DMS153 treated with DMSO at 0.1 percent for 48 hours (cell line): ENCODE measurements at regions not wholly inside any gene's neighbourhood (a gene's known extent, or its start where the extent isn't known, plus 50 kb on each side); places are given as distances from the start of the nearest gene placed in this dataset.

ENCODE experiments used
- DNase-seq: peaks from one replicate; lab custom pipeline; 2025; ENCODE audit not compliant: unreplicated experiment; lab: John Stamatoyannopoulos, UW

GRCh38 chr1:37270639-37271038, 203.7 kb upstream of the ZC3H12A start:
- no peak for DNase-seq

- no peak for DNase-seq
These were observed 201.8 kb upstream of the ZC3H12A start for GRCh38 chr1:37272626-37273025.

DNA sequence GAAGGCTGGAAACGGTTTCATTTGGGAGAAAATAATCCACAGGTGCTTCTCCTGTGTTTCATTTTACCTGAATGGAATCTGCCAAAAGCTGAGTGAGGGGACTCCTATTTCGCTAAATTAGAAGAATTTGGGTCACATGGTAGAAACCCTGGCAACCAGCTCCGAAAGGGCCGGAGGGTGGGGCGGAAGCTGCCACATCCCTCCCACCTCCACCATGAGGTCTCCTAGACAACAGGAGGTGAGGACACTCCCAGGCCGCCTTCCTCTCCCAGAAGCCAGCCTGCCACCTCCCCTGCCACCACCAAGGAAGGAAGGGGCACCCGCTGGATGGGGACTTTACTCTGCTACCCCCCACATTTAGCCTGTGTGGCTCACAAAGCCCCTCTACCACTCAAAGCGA, 199.9 kb upstream of the ZC3H12A start:
- no peak for DNase-seq

- DNase-seq, result no peak
These were observed 199.3 kb upstream of the ZC3H12A start for GRCh38 chr1:37274938-37275631.

DNA sequence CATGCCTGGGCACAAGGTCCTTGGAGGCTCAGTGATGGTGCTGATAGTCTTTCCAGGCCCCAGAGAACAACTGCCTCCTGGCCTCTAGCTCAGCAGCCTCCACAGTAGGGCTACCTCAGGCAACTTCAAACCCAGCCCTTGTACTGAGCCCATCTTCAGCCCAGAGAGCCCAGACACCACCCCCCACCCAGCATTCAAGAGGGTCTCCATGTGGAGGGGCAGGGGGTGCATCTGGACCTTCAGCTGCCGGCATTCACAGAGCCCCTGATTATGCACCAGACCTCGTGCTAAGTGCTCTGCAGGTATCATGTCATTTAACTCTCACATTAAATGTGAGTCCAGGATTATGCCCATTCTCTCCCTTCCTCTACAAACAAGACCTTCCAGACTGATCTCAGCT, 197.0 kb upstream of the ZC3H12A start:
- no peak for DNase-seq

- no peak for DNase-seq
These were observed 193.0 kb upstream of the ZC3H12A start for GRCh38 chr1:37281354-37281753.

DNA sequence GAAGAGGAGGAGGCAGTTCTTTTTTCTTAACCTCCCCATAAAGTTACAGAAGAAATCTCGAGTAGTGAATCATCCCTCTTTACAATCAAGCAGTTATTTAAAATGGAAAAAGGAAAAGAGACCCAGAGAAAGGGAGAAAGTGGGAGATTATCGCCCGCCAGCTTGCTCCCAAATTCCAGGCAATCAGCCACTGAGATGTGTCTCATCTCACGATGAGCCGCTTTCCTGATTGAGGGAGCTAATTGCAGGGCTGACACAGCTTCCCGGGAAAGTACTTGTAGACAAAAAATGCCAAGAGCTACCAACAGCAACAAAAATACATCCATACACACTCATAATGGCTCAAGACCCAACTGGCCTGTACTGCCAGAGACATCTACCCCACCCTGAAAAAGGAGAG, 191.6 kb upstream of the ZC3H12A start:
- DNase-seq, result no peak

- no peak for DNase-seq
These were observed 190.3 kb upstream of the ZC3H12A start for GRCh38 chr1:37284053-37284452.

GRCh38 chr1:37286881-37287280, 187.5 kb upstream of the ZC3H12A start:
- no peak for DNase-seq

- no peak for DNase-seq
These were observed 185.5 kb upstream of the ZC3H12A start for GRCh38 chr1:37288900-37289299.

- no peak for DNase-seq
These were observed 183.7 kb upstream of the ZC3H12A start for GRCh38 chr1:37290718-37291117.

DNA sequence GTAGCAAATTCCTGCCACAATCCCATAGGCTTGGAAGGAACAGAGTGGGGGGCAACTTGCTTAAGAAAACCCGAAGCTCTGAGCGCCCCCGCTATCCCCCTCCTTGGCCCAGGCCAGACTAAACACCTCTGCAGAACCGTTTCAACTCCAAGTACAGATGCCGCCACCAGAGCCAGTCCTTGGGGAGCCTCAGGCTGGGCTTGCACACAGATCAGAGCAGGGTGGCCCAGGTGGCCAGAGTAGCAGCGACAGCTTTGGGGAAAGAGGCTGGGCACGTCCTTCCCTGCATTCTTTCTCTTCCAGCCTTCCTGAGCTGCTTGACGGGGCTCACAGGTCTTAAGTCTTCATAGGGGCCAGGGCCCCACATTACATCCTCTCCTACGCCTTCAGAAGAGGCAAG, 181.6 kb upstream of the ZC3H12A start:
- no peak for DNase-seq

DNA sequence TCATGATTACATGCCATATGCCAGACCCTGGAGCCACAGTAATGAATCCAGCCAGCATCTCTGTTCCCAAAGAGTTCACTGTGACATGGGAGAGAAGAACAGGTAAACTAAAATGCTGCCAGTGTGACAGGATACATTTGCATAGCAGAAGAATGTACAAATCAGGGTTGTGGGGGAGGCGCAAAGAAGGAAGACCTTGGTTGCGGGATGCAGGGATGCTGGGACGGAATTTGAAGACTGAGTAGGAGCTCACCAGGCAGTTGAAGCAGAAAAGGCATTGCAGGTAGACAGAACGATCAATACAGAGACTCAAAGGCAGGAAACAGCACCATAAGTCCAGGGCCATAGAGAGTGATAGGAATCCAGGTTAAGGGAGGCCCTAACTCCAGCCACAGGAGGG, 180.3 kb upstream of the ZC3H12A start:
- DNase-seq, result no peak

DNA sequence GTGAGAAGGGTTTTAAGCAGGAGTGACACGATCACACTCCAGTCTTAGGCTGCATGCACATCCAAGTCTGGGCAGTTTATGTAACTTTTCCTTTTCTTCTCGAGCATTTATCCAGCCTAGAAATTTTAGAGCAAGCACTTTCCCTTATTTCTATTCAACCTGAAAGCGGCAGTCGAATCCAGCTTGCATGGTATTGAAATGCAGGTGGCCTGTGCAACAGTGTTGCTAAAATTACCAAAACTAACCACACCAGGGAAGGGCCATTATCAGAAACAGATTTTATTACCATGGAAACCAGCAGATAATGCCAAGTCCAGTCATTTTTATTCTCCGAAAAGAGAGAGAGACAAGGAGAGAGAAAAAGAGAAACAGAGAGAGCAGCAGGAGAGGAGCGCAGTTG, 179.9 kb upstream of the ZC3H12A start:
- DNase-seq, result no peak

GRCh38 chr1:37298769-37299168, 175.6 kb upstream of the ZC3H12A start:
- DNase-seq, result no peak

DNA sequence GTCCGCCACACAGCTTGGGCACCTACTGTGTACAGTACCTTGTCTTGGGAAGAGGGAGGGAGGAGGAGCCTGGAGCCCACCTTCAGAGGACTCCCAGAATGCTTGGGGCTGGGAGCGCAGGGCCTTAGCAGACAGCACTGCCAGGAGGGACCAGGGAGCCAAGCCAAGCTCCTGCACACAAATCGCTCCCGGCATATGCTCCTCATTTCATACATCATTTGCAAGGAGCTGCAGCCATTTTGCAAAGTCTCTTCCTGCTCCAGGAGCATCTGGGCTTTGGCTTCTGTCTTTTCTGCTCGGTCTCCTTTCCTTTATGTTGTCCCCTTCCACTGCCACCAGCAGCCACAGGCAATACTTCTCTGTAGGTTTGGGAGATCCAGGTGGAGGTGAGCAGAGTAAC, 175.2 kb upstream of the ZC3H12A start:
- no peak for DNase-seq

DNA sequence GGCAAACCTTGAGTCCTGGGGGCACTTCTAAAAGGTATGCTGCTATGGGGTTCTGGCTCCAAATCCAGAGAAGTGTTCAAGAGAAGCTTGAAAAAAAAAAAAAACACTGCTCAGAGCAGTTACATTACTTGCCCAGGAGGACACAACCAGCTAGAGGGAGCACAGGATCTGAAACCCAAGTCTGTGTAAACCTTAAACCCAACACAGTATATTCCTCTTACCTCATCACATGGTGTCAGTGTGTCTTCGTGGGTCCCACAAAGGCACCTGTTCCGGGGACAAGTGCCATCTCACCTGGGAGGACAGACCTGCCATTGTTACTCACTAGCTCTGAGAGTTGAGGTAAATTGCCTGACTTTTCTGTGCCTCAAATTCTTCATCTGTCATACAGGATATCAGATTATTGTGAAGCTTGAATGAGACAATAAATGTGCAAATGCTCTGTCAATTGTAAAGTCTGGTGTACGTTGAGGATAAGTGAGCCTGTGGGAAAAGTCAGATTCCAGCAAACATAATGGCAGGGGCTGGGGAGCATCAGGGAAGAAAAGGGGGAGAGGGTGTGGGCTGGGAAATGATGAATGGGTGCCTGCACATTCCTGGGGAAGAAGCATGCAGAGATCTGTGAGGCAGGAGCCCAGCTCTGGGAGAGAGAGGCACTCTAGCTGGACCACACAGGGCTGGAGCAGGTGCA, 170.4 kb upstream of the ZC3H12A start:
- DNase-seq, result no peak

GRCh38 chr1:37305108-37305507, 169.3 kb upstream of the ZC3H12A start:
- DNase-seq, result no peak

DNA sequence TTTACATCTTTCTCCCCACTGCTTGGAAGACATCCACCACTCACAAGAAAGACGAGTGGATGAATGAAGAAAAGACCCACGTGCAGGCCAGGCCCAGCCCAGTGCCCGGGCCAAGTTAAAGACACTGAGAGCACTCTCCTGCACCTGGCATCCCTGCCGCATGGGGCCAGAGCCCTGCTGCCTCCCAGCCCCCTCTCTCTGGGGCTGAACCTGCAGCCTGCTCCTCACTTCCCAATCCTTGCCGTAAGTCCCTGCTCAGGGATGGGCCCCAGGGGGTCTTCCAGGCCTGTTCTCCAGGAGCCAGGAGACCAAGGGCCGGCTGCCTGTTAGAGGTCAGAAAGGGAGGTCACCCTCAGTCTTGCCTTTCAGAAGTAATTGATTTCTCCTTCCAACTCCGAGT, 168.5 kb upstream of the ZC3H12A start:
- DNase-seq, result no peak

GRCh38 chr1:37306461-37306860, 167.9 kb upstream of the ZC3H12A start:
- DNase-seq, result no peak

DNA sequence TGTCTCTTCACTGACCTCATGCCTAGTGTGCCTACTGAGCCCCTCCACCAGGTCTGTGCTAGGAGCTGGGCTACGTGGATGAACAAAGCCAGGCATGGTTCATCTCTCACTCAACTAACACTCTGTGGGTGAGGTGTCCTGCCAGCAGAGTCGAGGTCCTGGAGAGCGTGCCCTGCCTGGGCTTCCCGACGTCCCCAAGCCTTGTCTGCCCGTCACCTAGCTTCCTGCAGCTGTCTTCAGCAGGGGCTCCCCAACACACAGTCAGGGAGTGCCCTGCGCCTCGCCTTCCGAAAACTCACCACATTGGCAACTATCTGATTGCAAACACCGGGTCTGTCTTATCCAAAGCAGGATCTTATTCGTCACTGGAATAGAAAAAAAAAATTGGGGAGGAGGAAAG, 167.5 kb upstream of the ZC3H12A start:
- DNase-seq, result no peak

DNA sequence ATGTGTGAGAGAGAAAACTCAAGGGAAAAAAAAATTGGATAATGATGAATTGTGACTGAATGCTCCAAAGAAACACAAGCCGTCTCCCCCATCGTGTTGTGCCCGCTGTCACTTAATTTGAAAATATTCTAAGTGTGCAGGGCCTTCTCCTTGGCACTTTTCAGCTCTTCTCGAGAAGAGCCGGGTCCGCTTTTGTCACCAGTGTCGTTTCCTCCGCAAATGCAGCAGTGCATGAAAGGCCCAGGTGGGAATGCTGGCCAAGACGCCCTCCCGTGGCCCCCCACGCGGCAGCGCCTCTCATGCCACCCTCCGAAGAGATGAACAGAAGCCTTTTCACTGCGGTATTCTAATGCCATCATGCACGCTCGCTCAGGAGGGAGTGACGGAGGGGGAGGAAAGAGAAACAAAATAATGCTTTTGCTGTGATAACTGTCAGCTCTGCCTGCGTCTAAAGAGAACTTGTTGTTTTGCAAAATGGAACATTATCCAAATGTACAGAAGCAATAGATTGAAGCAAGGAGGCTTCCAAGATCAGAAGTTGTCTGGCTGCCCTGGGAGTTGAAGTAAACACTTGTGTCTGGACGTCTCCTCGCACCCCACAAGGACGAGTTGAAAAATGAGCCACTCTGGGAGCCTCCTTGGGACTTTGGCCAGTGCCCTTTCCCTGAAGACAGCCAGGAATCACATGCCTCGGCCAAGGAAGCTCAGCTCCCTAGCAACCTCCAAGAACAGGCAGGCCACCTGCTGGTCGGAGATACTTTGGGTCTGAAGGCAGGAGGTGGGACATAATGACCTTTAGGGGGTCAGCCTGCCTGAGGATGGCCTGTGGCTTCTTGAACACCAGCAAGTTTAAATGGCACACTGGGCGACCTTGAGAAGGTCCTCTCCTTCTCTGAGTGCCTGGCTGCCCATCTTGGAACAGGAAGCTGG, 166.1 kb upstream of the ZC3H12A start:
- DNase-seq, result no peak
